ENCODE measurements at regions not wholly inside any gene's neighbourhood (a gene's known extent, or its start where the extent isn't known, plus 50 kb on each side); places are given as distances from the start of the nearest gene placed in this dataset.

- H3K27me3 Mint-ChIP-seq, result peaks cover 2% of the 10 kb centered on the region
- no peak overlapping the region for H3K27ac Mint-ChIP-seq
- H3K9me3 Mint-ChIP-seq, result peaks cover 3% of the 10 kb centered on the region
- ChIA-PET CTCF (no interaction called here), POLR2A (no interaction called here)
- no peak overlapping the region for H3K4me3 Mint-ChIP-seq
- no peaks in the 10 kb centered on the region for H3K4me1 Mint-ChIP-seq
- intact Hi-C loops (cut with micrococcal nuclease), result no loop called here
- TF ChIP-seq CTCF (IDR thresholded peaks at IDR 0.05), result no peak
- DNase-seq (no peak), ATAC-seq (ENCODE audit: low read depth) (no peak)
- no peaks in the 10 kb centered on the region for H3K36me3 Mint-ChIP-seq (ENCODE audit: low read depth)
These were observed 168.9 kb downstream of the CYRIA start for GRCh38 chr2:16496426-16497388.

GRCh38 chr2:16495509-16496208, 170.0 kb downstream of the CYRIA start:
- ATAC-seq (ENCODE audit: low read depth) (no peak), DNase-seq (no peak)
- no peaks in the 10 kb centered on the region for H3K36me3 Mint-ChIP-seq (ENCODE audit: low read depth)
- ChIA-PET POLR2A (no interaction called here), CTCF (no interaction called here)
- no peak overlapping the region for H3K27ac Mint-ChIP-seq
- H3K4me3 Mint-ChIP-seq, result no peak overlapping the region
- peaks cover 3% of the 10 kb centered on the region for H3K9me3 Mint-ChIP-seq
- no peak for TF ChIP-seq CTCF (IDR thresholded peaks at IDR 0.05)
- intact Hi-C loops (cut with micrococcal nuclease), result no loop called here
- H3K27me3 Mint-ChIP-seq, result peaks cover 4% of the 10 kb centered on the region
- no peaks in the 10 kb centered on the region for H3K4me1 Mint-ChIP-seq

- intact Hi-C loops (cut with micrococcal nuclease), result no loop called here
- TF ChIP-seq CTCF (IDR thresholded peaks at IDR 0.05), result no peak
- ChIA-PET POLR2A (no interaction called here), CTCF (no interaction called here)
- Mint-ChIP-seq H3K36me3 (ENCODE audit: low read depth) (no peaks in the 10 kb centered on the region), H3K27me3 (peaks cover 4% of the 10 kb centered on the region), H3K4me1 (no peaks in the 10 kb centered on the region), H3K9me3 (peaks cover 3% of the 10 kb centered on the region), H3K27ac (no peak overlapping the region), H3K4me3 (no peak overlapping the region)
- ATAC-seq (ENCODE audit: low read depth) (no peak), DNase-seq (no peak)
These were observed 170.7 kb downstream of the CYRIA start for GRCh38 chr2:16494836-16495508.

- POLR2A ChIA-PET, result no interaction called here
- Mint-ChIP-seq H3K27ac (no peak overlapping the region), H3K4me1 (no peaks in the 10 kb centered on the region), H3K27me3 (peaks cover 9% of the 10 kb centered on the region), H3K36me3 (ENCODE audit: low read depth) (no peaks in the 10 kb centered on the region), H3K4me3 (no peak overlapping the region), H3K9me3 (peaks cover 3% of the 10 kb centered on the region)
- intact Hi-C loops (cut with micrococcal nuclease), result no loop called here
- CTCF ChIA-PET, result no interaction called here
- no peak for ATAC-seq (ENCODE audit: low read depth)
- TF ChIP-seq CTCF (IDR thresholded peaks at IDR 0.05), result no peak
- no peak for DNase-seq
These were observed 171.8 kb downstream of the CYRIA start for GRCh38 chr2:16493788-16494187.

GRCh38 chr2:16487686-16488085, 177.9 kb downstream of the CYRIA start:
- DNase-seq (no peak), ATAC-seq (ENCODE audit: low read depth) (no peak)
- H3K4me1 Mint-ChIP-seq, result no peaks in the 10 kb centered on the region
- POLR2A ChIA-PET, result no interaction called here
- TF ChIP-seq CTCF (IDR thresholded peaks at IDR 0.05), result no peak
- H3K9me3 Mint-ChIP-seq, result no peaks in the 10 kb centered on the region
- intact Hi-C loops (cut with micrococcal nuclease), result no loop called here
- H3K27me3 Mint-ChIP-seq, result peaks cover 17% of the 10 kb centered on the region
- CTCF ChIA-PET, result no interaction called here
- no peak overlapping the region for H3K27ac Mint-ChIP-seq
- no peak overlapping the region for H3K4me3 Mint-ChIP-seq
- no peaks in the 10 kb centered on the region for H3K36me3 Mint-ChIP-seq (ENCODE audit: low read depth)

Measured in activated B cell treated with CpG ODN at 0.5 μM for 24 hours (primary cell).